ENCODE measurements at regions not wholly inside any gene's neighbourhood (a gene's known extent, or its start where the extent isn't known, plus 50 kb on each side); places are given as distances from the start of the nearest gene placed in this dataset.

DNA sequence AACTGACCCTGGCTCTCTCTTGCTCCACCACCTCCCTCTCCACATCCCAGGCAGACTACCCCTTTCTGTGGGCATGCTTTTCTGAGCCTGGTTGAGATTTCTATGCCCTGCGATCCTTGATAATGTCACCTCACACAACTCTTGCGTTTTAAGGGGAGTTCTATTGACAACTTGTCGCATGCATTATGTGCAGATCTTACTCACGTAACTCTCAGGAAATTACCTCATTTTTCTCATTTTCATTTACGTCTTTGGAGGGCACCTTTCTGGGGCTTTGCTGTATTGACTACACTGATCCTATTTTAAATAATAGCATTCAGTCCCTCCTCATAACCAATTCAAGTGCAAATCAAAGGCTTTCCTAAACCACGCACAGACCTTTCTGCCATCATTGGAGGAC is 140.4 kb upstream of the WWC1 start:
- Mint-ChIP-seq H3K27ac (no peak overlapping the region), H3K27me3 (no peaks in the 10 kb centered on the region), H3K4me1 (no peaks in the 10 kb centered on the region), H3K9me3 (ENCODE audit: insufficient read depth) (no peaks in the 10 kb centered on the region), H3K4me3 (no peak overlapping the region)
- ATAC-seq (ENCODE audit: low read depth) (no peak), DNase-seq (no peak)
- intact Hi-C loops (cut with micrococcal nuclease) = no loop called here
- Histone ChIP-seq H3K4me1 (ENCODE audit: control insufficient read depth in 2 of 2, insufficient read depth in 2 of 2, low read length in 2 of 2) (no peaks in the 10 kb centered on the region), H3K27me3 (replicated peaks in 1 of 4; ENCODE audit: control extremely low read depth in 1 of 4, control insufficient read depth in 3 of 4, insufficient read depth in 4 of 4, low read length in 3 of 4) (no peaks in the 10 kb centered on the region), H3K9ac (ENCODE audit: low read length) (no peak overlapping the region), H3K4me2 (replicated peaks; ENCODE audit: low read depth, low read length, poor library complexity, severe bottlenecking) (no peak overlapping the region), H2AFZ (ENCODE audit: insufficient read depth, low read depth, low read length, poor library complexity, severe bottlenecking) (no peak overlapping the region), H4K20me1 (ENCODE audit: control insufficient read depth, insufficient read depth, low read length, poor library complexity, severe bottlenecking) (no peaks in the 10 kb centered on the region), H3K27ac (ENCODE audit: low read length in 2 of 2) (no peak overlapping the region), H3K36me3 (replicated peaks in 1 of 2; ENCODE audit: control extremely low read depth in 1 of 2, control insufficient read depth in 1 of 2, extremely low read depth in 1 of 2, insufficient read depth in 2 of 2, low read length in 1 of 2) (no peaks in the 10 kb centered on the region), H3K9me3 (ENCODE audit: control extremely low read depth in 1 of 3, control insufficient read depth in 2 of 3, insufficient read depth in 1 of 3, low read length in 2 of 3) (no peaks in the 10 kb centered on the region), H3K79me2 (ENCODE audit: control insufficient read depth, insufficient read depth, low read length) (no peaks in the 10 kb centered on the region), H3K4me3 (ENCODE audit: control extremely low read depth in 1 of 5, extremely low read depth in 1 of 5, insufficient read depth in 1 of 5, low read depth in 2 of 5, low read length in 4 of 5) (no peak overlapping the region)
- POLR2A ChIA-PET = no interaction called here
- 92% methylated on average over 5 of the region's 6 CpGs for WGBS (ENCODE audit: insufficient coverage)
- CTCF ChIA-PET = no interaction called here
- TF ChIP-seq, protein P1, sequence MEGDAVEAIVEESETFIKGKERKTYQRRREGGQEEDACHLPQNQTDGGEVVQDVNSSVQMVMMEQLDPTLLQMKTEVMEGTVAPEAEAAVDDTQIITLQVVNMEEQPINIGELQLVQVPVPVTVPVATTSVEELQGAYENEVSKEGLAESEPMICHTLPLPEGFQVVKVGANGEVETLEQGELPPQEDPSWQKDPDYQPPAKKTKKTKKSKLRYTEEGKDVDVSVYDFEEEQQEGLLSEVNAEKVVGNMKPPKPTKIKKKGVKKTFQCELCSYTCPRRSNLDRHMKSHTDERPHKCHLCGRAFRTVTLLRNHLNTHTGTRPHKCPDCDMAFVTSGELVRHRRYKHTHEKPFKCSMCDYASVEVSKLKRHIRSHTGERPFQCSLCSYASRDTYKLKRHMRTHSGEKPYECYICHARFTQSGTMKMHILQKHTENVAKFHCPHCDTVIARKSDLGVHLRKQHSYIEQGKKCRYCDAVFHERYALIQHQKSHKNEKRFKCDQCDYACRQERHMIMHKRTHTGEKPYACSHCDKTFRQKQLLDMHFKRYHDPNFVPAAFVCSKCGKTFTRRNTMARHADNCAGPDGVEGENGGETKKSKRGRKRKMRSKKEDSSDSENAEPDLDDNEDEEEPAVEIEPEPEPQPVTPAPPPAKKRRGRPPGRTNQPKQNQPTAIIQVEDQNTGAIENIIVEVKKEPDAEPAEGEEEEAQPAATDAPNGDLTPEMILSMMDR (IDR thresholded peaks at IDR 0.05) = no peak
- TF ChIP-seq EZH2 (IDR thresholded peaks at IDR 0.05; ENCODE audit: borderline replicate concordance, insufficient read depth, low read depth, low read length, poor library complexity, severe bottlenecking) = no peak

DNA sequence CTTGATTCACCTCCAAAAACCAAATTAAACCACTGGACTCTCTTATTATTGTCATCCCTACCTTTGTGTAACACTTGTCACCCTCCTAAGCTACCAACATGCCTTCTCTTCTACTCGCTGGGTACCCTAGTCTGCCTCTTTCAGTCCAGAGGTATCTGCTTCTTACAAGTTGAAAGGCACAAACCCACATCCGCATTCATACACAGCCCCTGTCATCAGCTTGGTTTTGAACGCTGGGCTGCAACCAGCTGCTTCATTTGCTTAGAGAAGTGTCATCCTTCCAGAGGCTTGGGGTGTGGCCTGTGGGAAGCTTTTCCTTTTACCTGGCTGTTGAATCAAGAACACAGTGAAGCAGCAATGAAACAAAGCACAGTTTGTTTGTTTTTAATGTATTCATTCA is 138.8 kb upstream of the WWC1 start:
- DNase-seq = no peak
- peaks cover 4% of the 10 kb centered on the region for H3K27me3 Mint-ChIP-seq
- no peaks in the 10 kb centered on the region for H3K36me3 ChIP-seq (replicated peaks in 1 of 2; ENCODE audit: control extremely low read depth in 1 of 2, control insufficient read depth in 1 of 2, extremely low read depth in 1 of 2, insufficient read depth in 2 of 2, low read length in 1 of 2)
- no peak overlapping the region for H3K27ac ChIP-seq (ENCODE audit: low read length in 2 of 2)
- H3K27me3 ChIP-seq (replicated peaks in 1 of 4; ENCODE audit: control extremely low read depth in 1 of 4, control insufficient read depth in 3 of 4, insufficient read depth in 4 of 4, low read length in 3 of 4) = no peaks in the 10 kb centered on the region
- no peak for TF ChIP-seq EZH2 (IDR thresholded peaks at IDR 0.05; ENCODE audit: borderline replicate concordance, insufficient read depth, low read depth, low read length, poor library complexity, severe bottlenecking)
- TF ChIP-seq, protein P1 (IDR thresholded peaks at IDR 0.05) = no peak
- H4K20me1 ChIP-seq (ENCODE audit: control insufficient read depth, insufficient read depth, low read length, poor library complexity, severe bottlenecking) = no peaks in the 10 kb centered on the region
- H3K9ac ChIP-seq (ENCODE audit: low read length) = no peak overlapping the region
- H3K4me3 Mint-ChIP-seq = no peak overlapping the region
- no peaks in the 10 kb centered on the region for H3K4me1 ChIP-seq (ENCODE audit: control insufficient read depth in 2 of 2, insufficient read depth in 2 of 2, low read length in 2 of 2)
- POLR2A ChIA-PET = no interaction called here
- no peak overlapping the region for H3K4me2 ChIP-seq (replicated peaks; ENCODE audit: low read depth, low read length, poor library complexity, severe bottlenecking)
- H3K9me3 ChIP-seq (ENCODE audit: control extremely low read depth in 1 of 3, control insufficient read depth in 2 of 3, insufficient read depth in 1 of 3, low read length in 2 of 3) = no peaks in the 10 kb centered on the region
- no peak overlapping the region for H2AFZ ChIP-seq (ENCODE audit: insufficient read depth, low read depth, low read length, poor library complexity, severe bottlenecking)
- 86% methylated on average over 1 of the region's 3 CpGs for WGBS (ENCODE audit: insufficient coverage)
- no peak for ATAC-seq (ENCODE audit: low read depth)
- intact Hi-C loops (cut with micrococcal nuclease) = no loop called here
- H3K27ac Mint-ChIP-seq = no peak overlapping the region
- H3K79me2 ChIP-seq (ENCODE audit: control insufficient read depth, insufficient read depth, low read length) = no peaks in the 10 kb centered on the region
- CTCF ChIA-PET = no interaction called here
- H3K4me3 ChIP-seq (ENCODE audit: control extremely low read depth in 1 of 5, extremely low read depth in 1 of 5, insufficient read depth in 1 of 5, low read depth in 2 of 5, low read length in 4 of 5) = no peak overlapping the region
- H3K4me1 Mint-ChIP-seq = no peaks in the 10 kb centered on the region
- H3K9me3 Mint-ChIP-seq (ENCODE audit: insufficient read depth) = no peaks in the 10 kb centered on the region
